ENCODE measurements at regions not wholly inside any gene's neighbourhood (a gene's known extent, or its start where the extent isn't known, plus 50 kb on each side); places are given as distances from the start of the nearest gene placed in this dataset.

DNA sequence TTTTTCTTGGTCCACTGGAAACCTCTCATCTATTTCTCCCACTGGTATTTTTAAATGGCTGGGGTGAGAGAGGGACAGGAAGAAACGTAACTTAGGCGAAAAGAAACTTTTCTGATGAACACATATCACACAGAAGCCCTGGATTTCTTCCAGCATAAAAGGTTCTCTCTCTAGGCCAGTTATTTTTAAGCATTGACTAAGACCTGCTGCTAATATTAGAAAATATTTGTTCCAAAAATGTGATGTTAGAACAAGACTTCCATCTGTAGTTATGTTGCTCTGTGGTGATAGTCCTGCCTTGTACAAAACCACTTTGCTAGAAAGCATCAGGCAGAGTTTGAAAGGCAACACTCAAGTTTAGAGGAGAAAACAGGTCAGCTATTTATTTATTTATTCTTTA, 537.7 kb downstream of the MCTP2 start:
- DNase-seq: no peak

- DNase-seq: no peak
Observed at GRCh38 chr15:94770199-94770598, 538.8 kb downstream of the MCTP2 start.

GRCh38 chr15:94777037-94777436, 545.7 kb downstream of the MCTP2 start:
- no peak for DNase-seq

DNA sequence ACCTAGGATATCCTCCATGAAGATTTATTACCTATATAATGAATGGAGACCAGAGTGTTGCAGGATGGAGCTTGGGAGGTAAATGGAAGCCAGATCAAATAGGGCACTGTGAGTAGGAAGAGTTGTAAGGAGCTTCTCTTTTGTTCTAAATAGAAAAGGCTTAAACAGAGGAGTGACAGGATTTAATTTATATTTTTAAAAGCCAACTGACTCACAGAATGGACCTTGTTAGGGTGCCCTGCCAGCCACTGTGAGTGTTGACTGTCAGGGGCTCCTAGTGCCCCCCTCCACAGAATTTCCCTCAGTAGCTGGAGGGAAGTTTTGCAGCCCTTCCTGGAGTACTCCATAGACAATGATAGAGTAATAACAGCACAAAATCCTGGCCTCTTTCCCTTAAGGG, 547.5 kb downstream of the MCTP2 start:
- no peak for DNase-seq

- DNase-seq: no peak
Observed at GRCh38 chr15:94780166-94780565, 548.8 kb downstream of the MCTP2 start.

- no peak for DNase-seq
Observed at GRCh38 chr15:94785091-94785490, 553.7 kb downstream of the MCTP2 start.

DNA sequence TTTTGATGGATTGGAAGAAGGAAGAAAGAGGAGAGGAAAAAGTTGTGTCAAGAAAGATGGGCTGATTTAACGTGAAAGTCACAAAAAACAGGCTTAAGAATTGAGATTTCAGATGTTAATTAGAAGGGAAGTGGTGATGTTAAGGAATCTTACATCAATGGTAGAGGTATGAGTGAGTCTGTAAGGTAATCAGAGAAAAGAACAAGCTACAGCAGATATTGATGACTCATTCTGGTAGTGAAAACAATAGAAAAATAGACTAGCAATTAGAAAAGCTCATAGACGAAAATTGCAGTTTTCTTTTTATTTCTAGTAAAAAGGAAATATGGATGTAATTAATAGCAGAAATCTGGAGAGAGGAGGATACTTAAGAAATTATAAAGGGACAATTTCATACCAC, 559.6 kb downstream of the MCTP2 start:
- DNase-seq: no peak

DNA sequence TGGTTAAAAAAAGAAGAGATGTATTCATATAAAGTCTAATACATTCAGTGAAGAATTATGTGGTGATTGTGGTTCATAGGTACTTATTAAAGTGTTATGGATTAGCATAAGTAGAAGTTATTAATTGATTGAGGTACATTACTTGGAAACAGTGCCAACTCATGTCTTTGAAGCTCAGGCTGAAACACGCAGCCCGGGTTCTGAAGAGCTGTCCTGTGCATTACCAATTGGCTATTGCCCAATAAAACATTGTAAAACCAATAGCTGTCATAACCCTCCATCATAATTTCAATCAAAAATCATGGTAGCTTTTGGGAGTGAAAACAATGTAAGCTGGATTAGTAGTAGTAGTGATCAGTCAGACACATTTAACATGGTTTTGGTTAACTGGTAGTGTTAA, 560.1 kb downstream of the MCTP2 start:
- DNase-seq: no peak

DNA sequence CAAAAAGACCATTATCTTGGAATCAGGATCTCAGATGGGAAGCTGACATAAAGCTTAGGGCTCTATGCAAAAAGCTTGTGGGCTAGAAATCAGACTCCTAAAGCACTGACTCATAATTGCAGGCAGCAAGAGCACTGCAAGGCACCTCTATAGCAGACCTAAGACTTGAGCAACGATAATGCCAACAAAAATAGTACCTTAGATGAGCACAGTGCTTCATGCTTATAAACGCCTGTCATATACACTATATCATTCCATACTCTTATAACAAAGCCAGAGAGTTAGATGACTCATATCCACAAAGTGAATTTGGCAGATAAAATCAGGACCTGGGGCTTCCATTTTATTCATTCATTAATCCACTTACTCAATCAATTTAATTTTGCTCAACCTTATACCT, 560.8 kb downstream of the MCTP2 start:
- DNase-seq: no peak

- no peak for DNase-seq
Observed at GRCh38 chr15:94793207-94793606, 561.8 kb downstream of the MCTP2 start.

GRCh38 chr15:94793641-94794040, 562.3 kb downstream of the MCTP2 start:
- no peak for DNase-seq

DNA sequence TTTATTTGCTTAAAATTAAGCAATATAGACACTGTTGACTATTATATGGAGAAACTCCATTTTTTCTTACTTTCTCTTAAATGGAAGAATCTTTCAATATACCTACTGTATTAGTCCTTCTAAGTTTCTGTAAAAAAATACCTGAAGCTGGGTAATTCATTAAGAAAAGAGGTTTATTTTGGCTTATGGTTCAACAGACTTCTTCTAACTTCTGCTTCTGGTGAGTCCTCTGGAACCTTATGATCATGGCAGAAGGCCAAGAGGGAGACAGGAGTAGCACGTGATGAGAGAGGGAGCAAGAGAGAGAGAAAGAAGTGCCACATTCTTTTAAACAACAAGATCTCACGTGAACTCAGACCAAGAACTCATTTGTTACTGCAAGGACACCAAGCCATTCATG, 573.3 kb downstream of the MCTP2 start:
- no peak for DNase-seq

DNA sequence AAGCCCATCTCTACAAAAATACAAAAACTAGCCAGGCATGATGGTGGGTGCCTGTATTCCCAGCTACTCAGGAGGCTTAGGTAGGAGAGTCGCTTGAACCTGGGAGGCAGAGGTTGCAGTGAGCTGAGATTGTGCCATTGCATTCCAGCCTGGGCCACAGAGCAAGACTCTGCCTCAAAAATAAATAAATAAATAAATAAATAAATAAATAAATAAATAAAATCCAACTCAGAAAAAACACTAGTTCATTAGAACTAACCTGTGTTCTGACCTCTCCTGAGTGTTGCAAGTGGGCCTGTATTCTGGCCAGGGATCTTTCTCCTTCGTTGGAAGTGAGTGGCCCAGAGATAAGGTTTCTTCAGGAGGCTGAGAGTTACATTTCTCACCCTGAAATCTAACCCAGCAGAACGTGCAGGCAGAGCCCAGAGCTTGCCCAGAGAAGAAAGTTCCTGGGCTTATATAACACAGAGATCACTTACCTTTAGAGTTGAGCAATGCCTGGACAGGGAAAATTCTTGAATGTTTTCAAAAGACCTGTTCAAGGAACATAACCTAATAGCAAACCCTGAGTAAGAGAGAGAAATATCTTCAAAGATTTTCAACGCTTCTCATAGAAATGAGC, 583.9 kb downstream of the MCTP2 start:
- DNase-seq: no peak

- no peak for DNase-seq
Observed at GRCh38 chr15:94815914-94816313, 584.6 kb downstream of the MCTP2 start.

DNA sequence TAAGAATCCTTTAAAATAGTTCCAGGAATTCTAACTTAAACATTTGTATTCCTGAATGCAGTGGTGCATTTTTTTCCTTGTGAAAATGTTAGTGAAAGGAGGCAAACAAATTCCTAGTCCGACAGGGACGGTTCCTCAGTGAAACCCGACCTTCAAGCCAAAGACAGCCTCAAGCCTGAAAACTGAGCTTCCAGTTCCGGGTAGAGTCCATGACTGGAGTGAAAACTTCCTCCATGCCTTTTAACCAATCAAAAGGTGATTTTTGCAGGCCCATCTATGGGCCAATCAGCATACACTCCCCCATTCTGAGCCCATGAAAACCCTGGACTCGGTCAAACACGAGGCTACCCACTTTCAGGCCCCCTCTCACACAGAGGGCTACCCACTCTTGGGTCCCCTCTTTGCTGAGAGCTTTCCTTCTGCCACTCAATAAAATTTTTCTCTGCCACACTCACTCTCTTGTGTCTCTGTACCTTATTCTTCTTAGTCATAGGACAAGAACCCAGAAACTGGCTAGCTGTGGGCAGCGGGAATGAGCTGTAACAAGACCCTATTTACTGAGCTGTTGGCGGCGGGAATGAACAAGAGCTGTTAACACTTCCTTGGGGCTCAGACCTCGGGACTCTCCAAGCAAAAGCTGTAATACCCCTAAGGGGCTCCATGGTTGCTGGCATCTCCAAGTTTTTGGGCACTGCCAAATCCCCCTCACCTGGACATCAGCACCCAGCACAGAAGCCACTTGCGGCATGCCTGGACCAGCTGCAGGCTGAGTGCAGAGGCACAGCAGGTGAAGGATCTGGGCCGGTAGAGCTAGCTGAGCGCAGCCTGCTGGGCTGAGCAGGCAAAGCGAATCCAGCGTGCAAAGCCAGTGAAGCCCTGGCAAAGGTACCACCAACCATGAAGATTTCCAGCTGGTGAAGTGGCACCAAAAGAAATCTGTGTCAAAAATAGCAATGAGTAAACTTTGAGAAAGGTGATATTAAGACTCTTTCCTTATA, 598.8 kb downstream of the MCTP2 start:
- no peak for DNase-seq

- no peak for DNase-seq
Observed at GRCh38 chr15:94834000-94834399, 602.6 kb downstream of the MCTP2 start.

DNA sequence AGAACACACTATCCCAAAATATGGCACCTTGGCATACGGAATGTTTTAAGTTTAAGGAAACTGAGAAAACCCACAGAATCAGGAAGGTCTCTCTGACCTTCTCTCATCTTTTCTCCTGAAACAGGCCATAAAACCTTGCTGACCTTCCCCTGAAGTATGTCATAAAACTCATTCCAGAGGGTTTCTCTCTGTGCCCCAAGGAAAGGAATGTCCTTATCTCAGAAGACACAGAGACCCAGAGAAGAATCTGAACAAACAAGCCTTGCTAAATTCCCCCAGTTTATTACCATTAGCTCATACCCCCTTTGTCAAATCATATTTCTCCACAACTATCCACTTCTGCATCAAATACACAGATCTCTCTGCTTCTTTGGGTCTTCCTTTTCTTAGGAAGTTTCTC, 603.1 kb downstream of the MCTP2 start:
- no peak for DNase-seq

- no peak for DNase-seq
Observed at GRCh38 chr15:94838281-94838680, 606.9 kb downstream of the MCTP2 start.

- DNase-seq: no peak
Observed at GRCh38 chr15:94840794-94841783, 609.7 kb downstream of the MCTP2 start.

DNA sequence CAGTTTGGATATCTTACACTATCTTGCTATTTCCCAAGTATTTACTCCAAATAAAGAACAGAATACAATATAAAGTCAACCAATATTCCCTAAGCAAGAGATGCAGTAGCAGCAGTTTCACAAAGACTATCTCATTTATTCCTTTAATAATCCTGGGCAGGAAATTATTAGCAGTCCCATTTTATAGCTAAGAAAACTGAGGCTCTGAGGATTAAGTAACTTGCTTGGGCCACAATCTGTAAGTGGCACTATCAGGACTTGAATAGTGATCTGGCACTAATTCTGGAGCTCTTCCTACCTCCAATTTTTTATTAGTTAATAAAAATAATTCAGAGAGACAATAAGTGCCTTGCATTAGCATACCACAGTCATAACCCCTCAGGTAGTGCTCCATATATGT, 611.7 kb downstream of the MCTP2 start:
- DNase-seq: no peak

- no peak for DNase-seq
Observed at GRCh38 chr15:94844198-94844537, 612.8 kb downstream of the MCTP2 start.

GRCh38 chr15:94844538-94845389, 613.4 kb downstream of the MCTP2 start:
- no peak for DNase-seq

Data from stimulated activated CD4-positive, alpha-beta T cell treated with anti-CD3 and anti-CD28 coated beads, Interleukin-4, amount 100 ng/mL, for 1 hour (primary cell).